ENCODE measurements at regions not wholly inside any gene's neighbourhood (a gene's known extent, or its start where the extent isn't known, plus 50 kb on each side); places are given as distances from the start of the nearest gene placed in this dataset.

DNA sequence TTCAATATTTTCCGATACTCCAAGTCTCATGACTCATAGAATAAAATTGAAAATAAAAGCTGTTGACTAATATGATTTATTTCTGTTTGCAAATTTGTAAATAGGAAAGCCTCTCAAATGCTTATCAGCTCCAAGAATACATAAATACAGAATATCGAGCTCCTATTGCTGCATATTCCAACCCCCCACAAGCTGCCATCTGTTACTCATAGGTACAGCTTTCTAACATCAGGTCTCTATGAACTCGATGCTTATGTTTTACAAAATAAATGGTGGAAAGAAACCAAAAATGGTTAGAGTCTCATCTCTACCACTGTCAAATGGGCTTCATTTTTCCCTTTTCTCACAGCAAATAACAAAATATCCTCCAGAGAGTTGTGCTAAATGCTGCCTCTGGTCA is 631.6 kb upstream of the CDH18 start:
- no peak overlapping the region for H3K4me2 ChIP-seq (ENCODE audit: insufficient read depth, low read length)
- ChIA-PET POLR2A (no interaction called here), CTCF (no interaction called here)
- no peak overlapping the region for H2AFZ ChIP-seq (ENCODE audit: low read depth, low read length)
- intact Hi-C loops (cut with micrococcal nuclease) = no loop called here
- TF ChIP-seq GATA2 (IDR thresholded peaks at IDR 0.05; ENCODE audit: insufficient read depth, insufficient read length, low read depth, low read length) = no peak
- no peak overlapping the region for H3K4me3 ChIP-seq (replicated peaks in 1 of 3; ENCODE audit: insufficient read depth in 1 of 3, low read depth in 1 of 3, low read length in 3 of 3)
- H3K9ac ChIP-seq (replicated peaks; ENCODE audit: extremely low read depth, insufficient read depth, low read length) = no peak overlapping the region
- H3K36me3 ChIP-seq (ENCODE audit: control insufficient read depth in 2 of 2, extremely low read depth in 1 of 2, insufficient read depth in 2 of 2, low read length in 2 of 2) = no peaks in the 10 kb centered on the region
- no peaks in the 10 kb centered on the region for H3K9me3 ChIP-seq (replicated peaks; ENCODE audit: control insufficient read depth, insufficient read depth, low read length)
- DNase-seq (ENCODE audit: low read depth, low spot score) = no peak
- no peaks in the 10 kb centered on the region for H3K79me2 ChIP-seq (ENCODE audit: control insufficient read depth, insufficient read depth, low read length)
- no peaks in the 10 kb centered on the region for H3K4me1 ChIP-seq (ENCODE audit: control insufficient read depth, extremely low read depth, insufficient read depth, low read length)
- FAIRE-seq = no peak
- no peaks in the 10 kb centered on the region for H3K9me1 ChIP-seq (replicated peaks; ENCODE audit: control insufficient read depth, extremely low read depth, insufficient read depth, low read length)
- no peak overlapping the region for H3K27ac ChIP-seq (ENCODE audit: insufficient read depth, low read depth, low read length)
- H4K20me1 ChIP-seq (replicated peaks; ENCODE audit: control insufficient read depth, extremely low read depth, insufficient read depth, low read length) = no peaks in the 10 kb centered on the region
- no TSS peak for BruUV-seq (replicated peaks)
- H3K27me3 ChIP-seq (ENCODE audit: control insufficient read depth in 2 of 2, insufficient read depth in 2 of 2, low read length in 2 of 2) = no peaks in the 10 kb centered on the region
- dilution Hi-C loops (cut with MboI; ENCODE audit: extremely low pct_ligation_motif_present, low sequenced_read_pairs) = no loop called here

DNA sequence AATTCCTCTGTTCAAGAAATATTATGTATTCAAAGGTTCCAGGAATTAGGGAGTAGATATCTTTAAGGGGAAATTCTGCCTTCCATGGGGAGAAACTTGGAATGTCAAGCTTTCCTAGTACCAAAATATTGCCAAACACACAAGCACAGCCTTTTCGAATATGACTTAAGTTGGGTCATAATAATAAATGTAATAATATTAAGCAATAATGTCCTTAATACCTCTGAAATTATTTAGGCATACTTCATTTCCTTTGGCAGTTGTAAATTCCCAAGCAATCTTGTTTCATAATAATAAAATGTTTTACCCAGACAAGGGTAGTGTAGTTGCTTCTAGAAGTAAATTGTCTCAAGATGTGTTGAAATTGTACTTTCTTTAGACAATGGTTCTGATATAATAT is 630.3 kb upstream of the CDH18 start:
- DNase-seq (ENCODE audit: low read depth, low spot score) (no peak), FAIRE-seq (no peak)
- H3K9me1 ChIP-seq (replicated peaks; ENCODE audit: control insufficient read depth, extremely low read depth, insufficient read depth, low read length) = no peaks in the 10 kb centered on the region
- H3K9me3 ChIP-seq (replicated peaks; ENCODE audit: control insufficient read depth, insufficient read depth, low read length) = no peaks in the 10 kb centered on the region
- POLR2A ChIA-PET = no interaction called here
- no peak for TF ChIP-seq EZH2 (IDR thresholded peaks at IDR 0.05; ENCODE audit: borderline replicate concordance, low read depth, low read length, severe bottlenecking)
- H2AFZ ChIP-seq (ENCODE audit: low read depth, low read length) = no peak overlapping the region
- H3K27ac ChIP-seq (ENCODE audit: insufficient read depth, low read depth, low read length) = no peak overlapping the region
- intact Hi-C loops (cut with micrococcal nuclease) = no loop called here
- dilution Hi-C loops (cut with MboI; ENCODE audit: extremely low pct_ligation_motif_present, low sequenced_read_pairs) = no loop called here
- H3K79me2 ChIP-seq (ENCODE audit: control insufficient read depth, insufficient read depth, low read length) = no peaks in the 10 kb centered on the region
- no peak overlapping the region for H3K4me2 ChIP-seq (ENCODE audit: insufficient read depth, low read length)
- no peaks in the 10 kb centered on the region for H3K27me3 ChIP-seq (ENCODE audit: control insufficient read depth in 2 of 2, insufficient read depth in 2 of 2, low read length in 2 of 2)
- no peaks in the 10 kb centered on the region for H3K36me3 ChIP-seq (ENCODE audit: control insufficient read depth in 2 of 2, extremely low read depth in 1 of 2, insufficient read depth in 2 of 2, low read length in 2 of 2)
- no peak overlapping the region for H3K4me3 ChIP-seq (replicated peaks in 1 of 3; ENCODE audit: insufficient read depth in 1 of 3, low read depth in 1 of 3, low read length in 3 of 3)
- no TSS peak for BruUV-seq (replicated peaks)
- H3K4me1 ChIP-seq (ENCODE audit: control insufficient read depth, extremely low read depth, insufficient read depth, low read length) = no peaks in the 10 kb centered on the region
- H3K9ac ChIP-seq (replicated peaks; ENCODE audit: extremely low read depth, insufficient read depth, low read length) = no peak overlapping the region
- H4K20me1 ChIP-seq (replicated peaks; ENCODE audit: control insufficient read depth, extremely low read depth, insufficient read depth, low read length) = no peaks in the 10 kb centered on the region
- CTCF ChIA-PET = no interaction called here

Data from endothelial cell of umbilical vein (primary cell).